SK-N-SH treated with all-trans-retinoic acid at 6 μM for 48 hours (cell line): ENCODE measurements at regions not wholly inside any gene's neighbourhood (a gene's known extent, or its start where the extent isn't known, plus 50 kb on each side); places are given as distances from the start of the nearest gene placed in this dataset.

Experiments used
- ARNTL ChIP-seq: fragments of 450-650 bp; formaldehyde crosslinking; IDR thresholded peaks from 2 replicates; pipeline ENCODE4 v1.5.0; 2020; ENCODE audit warnings: low read depth, mild to moderate bottlenecking, moderate library complexity, borderline replicate concordance
- CREB5 ChIP-seq: fragments of 250-450 bp; sonication (Bioruptor Pico); IDR thresholded peaks from 2 replicates; pipeline ENCODE4 v1.5.1; 2020; ENCODE audit warnings: low read depth, mild to moderate bottlenecking, moderate library complexity
- CSRNP3 ChIP-seq: fragments of 250-450 bp; sonication (Bioruptor Pico); IDR thresholded peaks from 2 replicates; pipeline ENCODE4 v1.5.1; 2021; ENCODE audit warnings: mild to moderate bottlenecking, moderate library complexity
- GLIS3 ChIP-seq: fragments of 250-450 bp; sonication (Bioruptor Pico); IDR thresholded peaks from 2 replicates; pipeline ENCODE4 v1.5.0; 2020; ENCODE audit warnings: mild to moderate bottlenecking, moderate library complexity
- OSR1 ChIP-seq: fragments of 250-450 bp; sonication (Bioruptor Pico); IDR thresholded peaks from 2 replicates; pipeline ENCODE4 v1.8.0; 2022; ENCODE audit warnings: moderate library complexity, mild to moderate bottlenecking, inconsistent platforms
- TOX ChIP-seq: fragments of 250-450 bp; sonication (Bioruptor Pico); IDR thresholded peaks from 2 replicates; pipeline ENCODE4 v1.8.0; 2021; ENCODE audit warnings: mild to moderate bottlenecking, moderate library complexity, borderline replicate concordance
- ZC3H10 ChIP-seq: fragments of 250-450 bp; sonication (Bioruptor Pico); IDR thresholded peaks from 2 replicates; pipeline ENCODE4 v1.5.1; 2021; ENCODE audit warnings: mild to moderate bottlenecking, moderate library complexity
- ZFP3 ChIP-seq: fragments of 250-450 bp; sonication (Bioruptor Pico); IDR thresholded peaks from 2 replicates; pipeline ENCODE4 v1.5.0; 2020; ENCODE audit warnings: mild to moderate bottlenecking, moderate library complexity
- ZNF565 ChIP-seq: fragments of 450-650 bp; formaldehyde crosslinking; conservative IDR thresholded peaks from 2 replicates; pipeline ENCODE4 v1.5.0; 2020; ENCODE audit warnings: low read depth, mild to moderate bottlenecking, moderate library complexity
- TF ChIP-seq, protein P1 (sequence below): fragments of 250-450 bp; sonication (Bioruptor Pico); IDR thresholded peaks from 2 replicates; pipeline ENCODE4 v1.8.0; 2020; ENCODE audit warnings: mild to moderate bottlenecking, moderate library complexity, borderline replicate concordance
- TF ChIP-seq, protein P2 (sequence below): fragments of 250-450 bp; sonication (Bioruptor Pico); IDR thresholded peaks from 2 replicates; pipeline ENCODE4 v1.8.0; 2021; ENCODE audit warnings: low read depth, mild to moderate bottlenecking, moderate library complexity, borderline replicate concordance

DNA sequence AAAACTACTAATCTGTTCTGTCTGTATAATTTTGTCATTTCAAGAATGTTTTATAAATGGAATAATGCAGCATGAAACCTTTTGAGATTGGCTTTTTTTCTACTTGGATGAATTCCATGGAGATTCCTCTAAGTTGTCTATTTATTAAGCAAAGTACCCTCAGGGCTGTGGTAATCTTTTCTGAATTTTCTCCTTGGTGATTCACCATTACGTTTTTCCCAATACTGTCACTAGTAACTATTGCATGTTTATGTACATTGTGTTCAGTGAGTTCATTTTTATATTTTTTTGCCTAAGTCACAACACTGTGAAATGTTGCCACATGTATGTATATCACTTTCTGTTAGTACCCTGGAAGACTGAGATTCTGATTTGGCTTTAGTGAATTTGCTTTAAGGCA lies 177.0 kb upstream of the GRIN3A start:
- no peak for TF ChIP-seq ZC3H10 (CRISPR knock-in tag)
- no peak for TF ChIP-seq ZFP3 (CRISPR knock-in tag)
- TF ChIP-seq ZNF565 = no peak
- no peak for TF ChIP-seq ARNTL (CRISPR knock-in tag)
- TF ChIP-seq, protein P1, sequence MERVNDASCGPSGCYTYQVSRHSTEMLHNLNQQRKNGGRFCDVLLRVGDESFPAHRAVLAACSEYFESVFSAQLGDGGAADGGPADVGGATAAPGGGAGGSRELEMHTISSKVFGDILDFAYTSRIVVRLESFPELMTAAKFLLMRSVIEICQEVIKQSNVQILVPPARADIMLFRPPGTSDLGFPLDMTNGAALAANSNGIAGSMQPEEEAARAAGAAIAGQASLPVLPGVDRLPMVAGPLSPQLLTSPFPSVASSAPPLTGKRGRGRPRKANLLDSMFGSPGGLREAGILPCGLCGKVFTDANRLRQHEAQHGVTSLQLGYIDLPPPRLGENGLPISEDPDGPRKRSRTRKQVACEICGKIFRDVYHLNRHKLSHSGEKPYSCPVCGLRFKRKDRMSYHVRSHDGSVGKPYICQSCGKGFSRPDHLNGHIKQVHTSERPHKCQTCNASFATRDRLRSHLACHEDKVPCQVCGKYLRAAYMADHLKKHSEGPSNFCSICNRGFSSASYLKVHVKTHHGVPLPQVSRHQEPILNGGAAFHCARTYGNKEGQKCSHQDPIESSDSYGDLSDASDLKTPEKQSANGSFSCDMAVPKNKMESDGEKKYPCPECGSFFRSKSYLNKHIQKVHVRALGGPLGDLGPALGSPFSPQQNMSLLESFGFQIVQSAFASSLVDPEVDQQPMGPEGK = no peak
- TF ChIP-seq, protein P2, sequence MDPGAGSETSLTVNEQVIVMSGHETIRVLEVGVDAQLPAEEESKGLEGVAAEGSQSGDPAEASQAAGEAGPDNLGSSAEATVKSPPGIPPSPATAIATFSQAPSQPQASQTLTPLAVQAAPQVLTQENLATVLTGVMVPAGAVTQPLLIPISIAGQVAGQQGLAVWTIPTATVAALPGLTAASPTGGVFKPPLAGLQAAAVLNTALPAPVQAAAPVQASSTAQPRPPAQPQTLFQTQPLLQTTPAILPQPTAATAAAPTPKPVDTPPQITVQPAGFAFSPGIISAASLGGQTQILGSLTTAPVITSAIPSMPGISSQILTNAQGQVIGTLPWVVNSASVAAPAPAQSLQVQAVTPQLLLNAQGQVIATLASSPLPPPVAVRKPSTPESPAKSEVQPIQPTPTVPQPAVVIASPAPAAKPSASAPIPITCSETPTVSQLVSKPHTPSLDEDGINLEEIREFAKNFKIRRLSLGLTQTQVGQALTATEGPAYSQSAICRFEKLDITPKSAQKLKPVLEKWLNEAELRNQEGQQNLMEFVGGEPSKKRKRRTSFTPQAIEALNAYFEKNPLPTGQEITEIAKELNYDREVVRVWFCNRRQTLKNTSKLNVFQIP (CRISPR knock-in tag) = no peak
- TF ChIP-seq TOX (CRISPR knock-in tag) = no peak
- no peak for TF ChIP-seq GLIS3 (CRISPR knock-in tag)
- no peak for TF ChIP-seq OSR1 (CRISPR knock-in tag)
- TF ChIP-seq CSRNP3 = no peak
- TF ChIP-seq CREB5 (CRISPR knock-in tag) = no peak
